Stimulated activated CD4-positive, alpha-beta T cell treated with anti-CD3 and anti-CD28 coated beads, Interleukin-1b, Interleukin-23, amount 100 ng/mL, for 24 hours (primary cell): ENCODE measurements at regions not wholly inside any gene's neighbourhood (a gene's known extent, or its start where the extent isn't known, plus 50 kb on each side); places are given as distances from the start of the nearest gene placed in this dataset.

Source experiments
- DNase-seq, 4 experiments: peaks; one replicate each; pipeline ENCODE4 v3.0.0-alpha.2; 2020; ENCODE audit warnings: low read depth in 4 of 4, low spot score in 1 of 4

DNA sequence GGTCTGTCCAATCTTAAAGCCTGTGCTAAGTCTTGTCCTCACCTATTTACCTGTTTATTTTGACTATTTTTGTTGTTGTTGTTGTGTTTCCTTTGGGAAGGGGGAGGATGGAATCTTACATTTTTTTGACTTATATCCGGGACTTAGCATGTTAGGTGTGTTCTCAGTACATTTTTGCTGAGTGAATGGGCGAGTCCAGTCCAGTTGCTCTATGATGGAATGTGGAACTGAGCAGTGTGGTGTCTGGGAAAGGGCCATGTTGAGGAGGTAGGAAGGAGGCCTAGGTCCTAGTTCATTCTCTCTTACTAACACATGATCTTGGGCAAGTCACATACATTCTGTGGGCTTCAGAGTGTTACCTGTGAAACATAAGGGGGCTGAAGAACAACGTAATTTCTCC lies 80.9 kb upstream of the SLC38A2 start:
- no peak for DNase-seq

DNA sequence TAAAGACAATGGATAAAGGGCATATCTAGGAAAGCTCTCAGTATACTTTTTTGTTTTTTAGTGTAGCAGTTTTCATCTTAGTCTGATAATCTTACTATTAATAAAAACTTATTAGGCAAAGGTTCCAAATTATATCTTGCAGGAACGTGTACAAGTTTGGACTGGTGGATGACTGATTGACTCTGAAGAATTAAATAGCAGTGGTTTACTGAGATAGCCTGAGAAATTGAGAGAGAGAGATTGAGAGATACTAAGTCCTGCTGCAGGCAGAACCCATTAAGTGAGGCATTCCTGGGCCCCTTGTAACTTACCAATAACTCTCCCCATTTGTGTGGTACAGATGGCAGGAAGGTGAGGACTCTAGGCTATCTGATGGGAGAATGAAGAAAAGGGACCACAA lies 80.2 kb upstream of the SLC38A2 start:
- no peak for DNase-seq

DNA sequence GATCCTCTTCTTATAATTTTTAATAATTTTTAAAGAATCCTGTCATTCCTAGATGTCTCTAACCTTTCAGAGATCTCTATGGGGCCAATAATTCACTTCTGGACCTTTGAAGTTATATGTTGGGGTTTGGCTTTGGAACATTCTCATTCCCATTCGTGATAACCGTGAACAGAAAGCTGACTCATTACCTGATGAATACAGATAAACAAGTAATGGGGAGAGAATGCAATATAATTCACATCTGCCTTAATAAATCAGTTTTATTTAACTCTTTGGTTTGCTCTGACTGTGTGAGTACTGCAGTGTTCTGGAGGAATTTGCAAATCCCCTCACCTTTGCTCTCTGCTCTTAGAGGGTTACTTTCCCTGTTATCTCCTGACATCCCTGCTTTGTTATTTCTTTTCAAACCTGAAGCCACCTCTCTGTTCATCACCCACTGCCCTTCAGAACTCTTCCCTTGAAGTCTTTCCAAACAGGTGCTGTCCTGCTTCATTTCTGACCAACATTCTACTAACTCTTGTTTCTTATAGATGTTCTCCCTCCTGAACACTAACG lies 79.6 kb upstream of the SLC38A2 start:
- no peak for DNase-seq

DNA sequence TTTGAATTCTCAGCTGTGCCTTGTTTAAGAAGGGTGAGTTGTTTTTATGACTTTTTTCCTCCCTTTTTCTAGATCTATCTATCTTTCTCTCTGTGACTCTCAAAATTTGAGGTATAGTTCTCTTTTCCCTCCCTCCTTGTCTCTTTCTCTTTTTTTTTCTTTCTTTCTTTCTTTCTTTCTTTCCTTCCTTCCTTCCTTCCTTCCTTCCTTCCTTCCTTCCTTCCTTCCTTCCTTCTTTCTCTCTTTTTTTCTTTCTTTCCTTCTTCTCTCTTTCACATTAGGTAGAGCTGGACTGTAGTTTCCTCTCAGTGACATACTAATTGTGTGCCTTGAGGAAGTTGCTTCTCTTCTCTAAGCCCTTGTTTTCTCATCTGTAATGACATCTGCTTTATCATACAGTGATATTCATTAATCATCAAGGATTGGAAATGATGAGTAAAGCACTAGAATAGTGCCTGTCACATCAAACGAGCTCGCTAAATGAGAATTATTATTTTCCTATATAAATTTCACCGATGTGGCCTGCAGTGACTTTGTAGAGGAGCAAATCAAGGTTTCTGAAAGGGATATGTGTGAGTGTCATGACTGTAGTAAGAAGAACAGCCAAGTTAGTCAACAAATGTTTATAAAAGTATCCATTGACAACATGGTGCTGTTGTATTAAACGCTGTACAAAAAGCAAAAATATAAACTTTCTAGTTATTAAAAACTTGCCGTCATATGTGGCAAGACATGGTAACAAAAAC lies 78.9 kb upstream of the SLC38A2 start:
- DNase-seq: no peak

DNA sequence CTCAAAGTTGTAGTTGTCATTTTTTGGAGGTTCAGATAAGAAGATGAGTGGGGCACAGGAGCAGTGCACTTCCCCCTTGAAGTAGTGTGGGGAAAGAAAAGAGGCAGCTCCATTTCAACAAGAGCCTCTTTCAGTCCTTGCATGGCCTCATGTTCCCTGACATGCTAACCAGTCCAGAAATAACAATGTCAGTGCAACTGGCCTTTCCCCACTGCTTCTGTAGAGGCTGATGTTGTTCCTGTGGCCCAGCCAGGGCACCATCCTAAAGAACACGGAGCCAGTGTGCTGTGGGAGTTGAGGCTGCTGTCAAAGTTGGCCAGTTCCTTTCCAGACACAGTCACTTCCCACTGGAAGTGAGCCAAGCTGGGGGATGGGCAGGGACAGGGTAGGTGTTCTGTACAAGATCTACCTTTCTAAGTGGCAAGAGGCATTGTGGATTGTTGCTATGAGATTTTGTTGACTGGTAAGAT lies 77.7 kb upstream of the SLC38A2 start:
- DNase-seq: no peak

DNA sequence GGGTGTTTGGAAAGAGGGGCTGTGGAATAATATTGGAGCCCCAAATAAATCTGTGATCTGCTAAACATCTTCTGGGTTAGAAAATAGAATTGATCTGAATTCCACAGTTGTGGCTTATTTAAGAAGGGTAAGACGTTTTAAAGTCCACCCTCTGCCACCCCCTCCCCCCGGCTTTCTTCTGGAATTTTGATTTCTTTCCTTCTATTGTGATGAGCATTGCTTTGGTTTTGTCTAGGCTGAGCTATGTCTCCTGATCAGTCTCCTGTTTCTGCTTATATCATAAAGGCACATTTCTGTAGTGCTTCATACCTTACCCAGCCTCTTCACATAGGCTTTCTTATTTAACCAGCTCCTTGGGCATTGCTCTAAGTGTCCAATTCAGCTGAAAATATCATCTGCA lies 77.3 kb upstream of the SLC38A2 start:
- DNase-seq: no peak

DNA sequence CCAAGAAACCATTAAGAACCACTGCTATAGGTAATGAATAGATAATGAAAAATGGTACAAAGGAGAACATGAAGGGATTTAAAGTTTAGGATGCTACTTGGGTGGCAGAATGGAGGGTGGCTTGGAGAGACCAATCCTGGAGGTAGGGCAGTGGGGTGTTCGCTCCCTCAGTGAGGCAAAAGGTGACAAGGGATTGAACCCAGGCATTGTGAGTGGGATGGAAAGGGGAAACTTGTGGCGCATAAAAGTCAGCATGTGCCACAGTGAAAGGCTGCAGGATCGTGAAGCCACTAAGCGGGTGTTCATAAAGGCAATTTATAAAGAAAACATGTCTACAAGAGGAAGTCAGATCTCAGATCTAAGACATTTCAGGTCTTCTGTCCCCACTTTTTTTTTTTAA lies 76.7 kb upstream of the SLC38A2 start:
- no peak for DNase-seq

DNA sequence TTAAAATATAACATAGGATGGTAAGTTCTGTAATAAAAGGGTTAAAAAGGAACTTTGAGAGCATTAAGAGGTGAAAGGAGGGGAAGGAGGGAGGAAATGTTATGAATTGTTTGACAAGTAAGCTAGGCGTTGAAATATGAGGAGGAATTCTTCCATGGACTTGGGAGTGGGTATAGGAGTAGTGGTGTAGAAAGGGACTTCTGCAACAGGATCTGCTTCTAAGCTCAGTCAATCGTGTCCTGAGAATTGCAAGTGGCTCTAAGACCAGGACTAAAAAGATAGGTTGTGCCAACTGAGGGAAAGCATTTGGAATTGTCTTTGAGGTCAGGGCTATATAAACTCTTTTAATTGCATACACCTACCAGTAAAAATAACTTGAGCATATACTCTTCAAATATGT lies 74.1 kb upstream of the SLC38A2 start:
- no peak for DNase-seq

DNA sequence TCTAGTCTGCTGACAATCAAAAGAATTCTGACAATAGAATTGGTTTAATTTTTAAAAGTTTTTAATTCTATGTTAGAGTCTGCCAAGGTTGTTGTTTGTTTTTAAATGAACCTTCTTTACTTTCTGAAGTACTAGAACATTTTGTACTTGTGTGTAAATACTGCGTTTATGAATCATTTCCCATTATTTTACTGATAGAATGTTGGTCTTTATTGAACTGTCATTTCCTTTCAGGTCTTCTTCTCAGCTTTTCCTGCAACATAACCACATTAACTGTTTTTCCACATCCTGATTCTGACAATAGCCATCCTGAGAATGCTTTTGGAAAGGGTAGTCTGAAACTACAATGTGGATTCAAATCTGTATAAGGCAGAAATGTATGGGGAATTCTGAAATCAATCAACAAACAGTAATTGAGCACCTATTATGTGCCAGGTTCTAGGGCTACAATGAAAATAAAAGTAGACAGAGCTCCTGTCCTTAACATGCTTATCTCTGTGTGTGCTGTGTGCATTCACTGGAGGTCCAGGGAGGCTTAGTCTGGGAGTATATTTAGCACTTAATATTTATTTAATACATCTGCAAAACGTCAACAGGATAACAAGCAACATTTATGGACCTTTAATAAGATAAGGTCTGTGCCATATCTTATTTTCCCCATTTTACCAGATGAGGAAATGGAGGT lies 73.1 kb upstream of the SLC38A2 start:
- no peak for DNase-seq

DNA sequence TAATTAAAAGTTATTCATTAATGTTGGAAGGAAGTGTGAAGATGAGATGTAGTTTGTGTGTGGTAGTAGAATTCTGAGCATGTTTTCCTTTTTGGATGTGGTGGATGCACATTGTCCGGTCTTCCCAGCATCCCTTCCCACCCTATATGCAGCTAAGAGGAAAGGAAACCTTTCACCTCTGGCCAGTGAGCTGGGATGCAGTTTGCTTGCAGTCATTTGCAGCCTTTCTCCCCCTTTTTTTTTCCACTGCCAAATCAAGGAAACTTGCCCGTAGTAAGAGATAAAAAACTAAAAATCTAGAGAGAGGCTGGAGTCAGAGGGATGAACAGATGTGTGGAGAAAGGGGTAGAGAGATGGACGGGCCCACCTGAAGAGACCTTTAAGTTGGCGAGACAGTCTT lies 72.5 kb upstream of the SLC38A2 start:
- DNase-seq: no peak

DNA sequence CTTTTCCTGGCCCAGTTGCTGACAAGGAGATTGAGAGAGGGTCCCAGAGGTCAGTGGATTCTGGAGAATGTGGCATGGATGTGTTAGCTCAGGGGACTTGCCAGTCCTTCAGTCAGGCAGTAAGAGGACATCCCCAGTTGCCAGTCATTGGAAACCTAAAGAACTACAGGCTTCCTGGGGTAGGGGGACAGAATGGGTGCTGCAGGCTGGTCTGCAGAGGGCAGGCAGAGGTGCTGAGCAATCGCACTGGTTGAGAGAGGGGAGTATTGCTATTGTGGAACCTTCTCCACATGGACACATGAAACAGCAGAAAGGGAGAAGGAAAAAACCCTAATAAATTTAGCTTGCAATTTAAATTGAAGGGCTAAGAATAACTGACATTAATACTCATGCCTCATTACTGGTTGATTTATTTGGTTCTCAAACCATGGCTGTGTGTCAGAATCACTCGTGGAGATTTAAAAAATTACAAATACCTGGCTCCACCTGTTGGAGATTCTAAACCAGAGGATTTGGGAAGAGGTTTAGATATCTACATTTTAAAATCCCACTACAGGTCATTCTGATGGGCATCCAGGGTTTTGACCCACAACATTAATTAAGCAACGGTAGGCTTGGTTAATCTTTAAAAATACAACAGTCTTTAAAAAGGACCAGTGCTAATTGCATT lies 71.2 kb upstream of the SLC38A2 start:
- DNase-seq: no peak

DNA sequence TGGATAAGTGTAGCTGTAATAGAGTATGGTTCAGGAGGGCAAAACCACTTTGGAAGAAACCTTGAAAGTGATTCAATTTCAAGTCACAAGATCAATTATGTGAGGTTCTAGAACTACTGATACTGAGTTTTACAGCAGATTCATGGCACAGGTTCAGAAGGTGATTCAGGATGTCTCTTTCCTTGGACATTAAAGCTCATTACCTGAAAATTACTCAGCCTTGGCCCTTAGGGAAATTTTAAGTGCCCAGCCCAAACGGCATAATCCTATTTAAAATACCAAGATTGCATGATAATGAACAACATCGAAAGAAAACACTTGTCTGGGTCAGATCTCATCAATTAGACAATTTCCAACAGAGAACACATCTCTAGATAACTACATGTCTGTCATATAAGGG lies 70.2 kb upstream of the SLC38A2 start:
- DNase-seq: no peak

DNA sequence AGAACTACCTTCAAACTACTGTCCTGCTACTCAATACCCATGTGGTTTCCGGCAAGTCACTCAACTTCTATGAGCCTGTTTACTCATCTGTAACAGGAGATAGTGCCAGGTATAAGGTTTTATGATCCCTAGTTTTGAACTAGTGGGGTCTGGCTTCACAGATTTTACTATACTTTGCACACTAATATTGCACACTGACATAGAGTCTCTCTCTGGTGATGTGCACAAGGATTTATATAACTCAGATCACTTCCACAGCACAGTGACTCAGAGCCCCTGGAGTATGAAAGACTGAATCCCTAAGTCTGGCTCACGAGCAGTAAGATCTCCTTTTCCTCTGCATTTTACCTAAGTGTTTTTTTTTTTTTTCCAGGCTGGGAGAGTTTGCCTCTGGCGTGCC lies 69.7 kb upstream of the SLC38A2 start:
- no peak for DNase-seq

DNA sequence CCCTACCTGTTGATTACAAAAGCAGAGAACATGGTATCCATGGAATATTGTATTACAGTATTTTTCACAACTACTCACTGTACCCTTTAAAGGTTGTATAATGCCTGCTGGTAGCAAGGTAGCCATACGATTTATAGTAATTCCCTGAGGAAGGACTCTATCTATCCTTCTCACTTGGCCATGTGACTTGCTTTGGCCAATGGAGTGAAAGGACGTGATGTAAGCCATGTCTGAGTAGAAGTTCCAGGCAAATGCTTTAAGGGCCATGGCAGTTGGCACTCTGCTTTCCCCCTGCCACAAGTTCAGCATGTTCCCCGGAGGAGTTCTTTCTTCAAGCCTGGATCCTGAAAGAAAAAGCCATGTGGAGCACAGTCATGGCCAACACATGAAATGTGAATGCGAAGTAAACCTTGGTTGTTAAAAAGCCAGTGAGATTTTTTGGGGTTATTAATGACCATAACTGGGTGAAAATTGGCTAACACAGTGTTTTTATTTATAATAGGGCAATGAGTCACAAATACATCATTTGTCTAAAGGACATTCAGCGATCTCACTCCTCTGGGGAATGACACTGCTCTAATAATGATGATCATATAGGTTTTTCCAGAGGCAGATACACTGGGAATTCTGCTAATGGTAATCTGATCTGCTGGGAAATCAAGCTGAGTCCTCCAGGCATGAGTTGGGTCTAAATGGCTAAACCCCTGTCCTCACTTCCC lies 67.4 kb upstream of the SLC38A2 start:
- DNase-seq: no peak

DNA sequence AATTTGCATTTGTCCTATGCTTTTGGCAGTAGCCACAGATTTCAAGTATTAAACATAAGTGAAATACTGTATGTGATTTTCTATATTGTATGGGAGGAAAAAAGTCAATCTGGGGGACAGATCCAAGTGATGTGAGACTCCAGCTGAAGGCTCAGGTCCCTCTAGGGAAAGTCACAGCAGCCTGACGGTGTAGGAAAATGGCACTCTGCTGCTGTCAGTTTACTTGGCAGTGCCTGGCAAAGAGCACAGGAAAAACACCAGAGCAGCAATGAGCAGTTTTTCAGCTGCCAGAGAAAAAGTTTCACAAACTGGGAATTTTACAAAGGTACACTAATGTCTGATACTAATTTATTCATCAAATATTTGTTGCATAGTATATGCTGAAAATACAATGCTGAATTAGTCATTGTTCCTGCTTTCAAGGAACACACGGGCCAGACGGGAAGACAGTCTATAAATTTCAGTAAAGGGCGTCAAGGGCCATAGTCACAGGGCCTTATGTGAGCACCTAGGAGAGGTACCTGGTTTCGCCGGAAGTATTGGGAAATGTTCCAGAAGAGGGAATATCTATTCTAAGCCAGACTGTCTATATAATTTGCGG lies 66.2 kb upstream of the SLC38A2 start:
- no peak for DNase-seq

DNA sequence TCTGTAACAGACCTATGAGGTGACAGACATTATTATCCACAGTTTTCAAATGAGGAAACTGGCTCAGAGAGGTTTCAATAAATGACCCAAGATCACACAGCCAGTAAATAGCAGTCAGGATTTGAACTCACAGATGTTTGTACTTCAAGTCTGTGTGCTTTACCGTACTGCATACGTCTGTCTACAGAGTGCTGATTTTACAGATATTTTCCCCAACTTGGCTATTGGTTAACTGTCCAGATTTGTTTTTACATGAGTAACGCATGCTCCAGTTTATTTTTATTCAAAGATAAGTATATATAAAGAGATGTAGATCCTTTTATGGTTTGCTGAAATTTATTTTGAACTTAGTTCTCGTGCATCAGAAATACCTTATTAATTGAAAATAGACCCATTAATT lies 65.7 kb upstream of the SLC38A2 start:
- no peak for DNase-seq

DNA sequence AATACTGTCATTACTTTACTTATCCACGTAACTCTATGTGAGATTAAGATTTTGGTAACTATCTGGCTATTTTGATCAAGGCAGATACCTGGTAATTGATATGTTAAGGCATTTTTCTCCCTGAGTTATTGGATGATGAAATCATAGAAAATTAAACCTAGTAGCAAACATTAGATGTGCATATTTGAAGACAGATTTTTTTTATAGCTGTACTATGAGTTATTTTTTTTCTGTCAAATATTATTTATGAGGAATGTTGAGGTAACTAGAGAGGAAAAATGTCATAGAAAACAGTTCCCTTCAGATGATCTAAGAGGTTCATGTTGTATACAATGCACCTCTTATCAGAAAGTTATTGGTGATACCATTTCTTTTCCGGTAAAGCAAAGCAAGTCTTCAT lies 64.9 kb upstream of the SLC38A2 start:
- no peak for DNase-seq

DNA sequence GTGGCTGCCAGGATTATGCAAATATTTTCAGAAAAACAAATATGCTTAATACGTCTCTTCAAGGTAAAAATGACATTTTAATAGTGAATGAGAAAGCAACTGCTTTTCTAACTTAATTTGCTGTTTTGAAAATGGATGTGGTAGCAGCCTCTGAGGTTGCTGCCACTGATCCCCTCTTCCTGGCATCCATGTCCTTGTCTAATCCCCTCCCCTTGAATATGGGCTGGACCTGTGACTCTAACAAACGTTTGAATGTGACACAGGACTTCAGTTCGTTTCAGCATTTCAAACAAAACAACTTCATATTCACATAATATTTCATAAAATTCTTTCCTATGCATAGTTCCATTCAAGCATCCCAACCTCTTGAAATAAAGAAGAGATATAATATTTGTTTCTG lies 64.2 kb upstream of the SLC38A2 start:
- DNase-seq: no peak

DNA sequence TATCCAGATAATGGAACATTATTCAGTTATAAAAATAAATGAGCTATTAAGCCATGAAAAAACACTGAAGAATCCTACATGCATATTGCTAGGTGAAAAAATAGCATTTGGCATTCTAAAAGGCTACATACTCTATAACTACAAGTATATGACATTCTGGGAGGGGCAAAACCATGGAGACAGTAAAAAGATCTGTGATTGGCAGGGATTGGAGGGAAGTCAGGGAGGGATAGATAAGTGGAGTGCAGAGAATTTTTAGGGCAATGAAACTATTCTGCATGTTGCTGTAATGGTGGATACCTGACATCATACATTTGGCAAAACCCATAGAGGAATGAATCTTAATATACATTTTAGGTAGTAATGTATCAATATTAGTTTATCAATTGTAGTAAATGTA lies 63.1 kb upstream of the SLC38A2 start:
- DNase-seq: no peak

DNA sequence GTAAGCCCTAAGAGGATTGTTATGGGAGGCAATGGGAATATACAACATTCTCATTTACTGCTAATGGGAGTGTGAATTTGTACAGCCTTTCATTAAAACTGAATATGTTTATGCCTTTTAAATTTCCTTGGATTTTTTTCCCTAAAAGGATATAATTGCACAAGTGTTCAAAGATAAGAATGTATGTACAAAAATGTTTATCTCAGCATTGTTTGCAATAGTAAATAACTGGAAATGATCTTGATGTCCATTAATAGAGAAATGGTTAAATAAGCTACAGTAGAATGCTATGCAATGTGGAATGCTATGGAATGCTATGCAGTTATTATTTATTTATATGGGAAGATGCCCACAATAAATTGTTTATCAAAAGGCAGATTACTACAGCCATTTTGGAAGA lies 62.5 kb upstream of the SLC38A2 start:
- DNase-seq: no peak

DNA sequence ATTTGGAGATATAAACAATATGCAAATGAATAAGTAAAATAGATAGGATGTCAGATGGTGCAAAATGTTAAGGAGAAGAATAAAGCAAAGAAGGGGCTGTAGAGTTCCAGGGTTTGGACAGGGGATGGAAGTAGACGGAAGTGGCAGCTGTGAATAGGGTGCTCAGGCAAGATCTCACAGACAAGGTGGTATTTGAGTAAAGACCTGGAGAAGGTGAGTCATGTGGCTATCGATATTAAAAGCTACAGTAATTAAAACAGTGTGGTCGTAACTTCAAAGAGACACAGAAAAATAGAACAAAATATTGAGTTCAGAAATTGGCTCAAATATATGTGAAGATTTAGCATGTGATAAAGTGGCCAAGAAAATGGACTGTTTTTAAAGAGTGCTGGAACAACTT lies 61.3 kb upstream of the SLC38A2 start:
- DNase-seq: no peak
